Stimulated activated CD4-positive, alpha-beta T cell treated with anti-CD3 and anti-CD28 coated beads, Interleukin-1b, Interleukin-23, amount 100 ng/mL, for 48 hours (primary cell): ENCODE measurements at regions not wholly inside any gene's neighbourhood (a gene's known extent, or its start where the extent isn't known, plus 50 kb on each side); places are given as distances from the start of the nearest gene placed in this dataset.
"Not testable (repeated sequence)": the region's sequence is repeated elsewhere in the genome, so short reads cannot be mapped to it uniquely, and the experiment has no call there.

Experiments
- DNase-seq: peaks from one replicate; pipeline ENCODE4 v3.0.0-alpha.2; 2020

GRCh38 chr13:58385336-58385735 lies 753.8 kb downstream of the PCDH17 start:
- DNase-seq, result not testable (repeated sequence)

- DNase-seq, result no peak
These were observed 766.2 kb downstream of the PCDH17 start for GRCh38 chr13:58397596-58398387.

- no peak for DNase-seq
These were observed 767.7 kb downstream of the PCDH17 start for GRCh38 chr13:58399263-58399662.

- no peak for DNase-seq
These were observed 775.0 kb downstream of the PCDH17 start for GRCh38 chr13:58406545-58406944.

GRCh38 chr13:58429917-58430316 lies 798.4 kb downstream of the PCDH17 start:
- no peak for DNase-seq

GRCh38 chr13:58434943-58435342 lies 803.4 kb downstream of the PCDH17 start:
- DNase-seq, result no peak

- DNase-seq, result no peak
These were observed 805.9 kb downstream of the PCDH17 start for GRCh38 chr13:58437427-58437826.

- DNase-seq, result no peak
These were observed 815.4 kb downstream of the PCDH17 start for GRCh38 chr13:58446979-58447378.

GRCh38 chr13:58452123-58452623 lies 820.6 kb downstream of the PCDH17 start:
- no peak for DNase-seq

GRCh38 chr13:58455094-58455493 lies 823.5 kb downstream of the PCDH17 start:
- DNase-seq, result no peak

- DNase-seq, result no peak
These were observed 829.7 kb downstream of the PCDH17 start for GRCh38 chr13:58461217-58461616.

GRCh38 chr13:58463841-58464240 lies 832.3 kb downstream of the PCDH17 start:
- no peak for DNase-seq

GRCh38 chr13:58467176-58467575 lies 835.6 kb downstream of the PCDH17 start:
- no peak for DNase-seq

- DNase-seq, result no peak
These were observed 840.9 kb downstream of the PCDH17 start for GRCh38 chr13:58472483-58472882.

GRCh38 chr13:58474581-58474980 lies 843.0 kb downstream of the PCDH17 start:
- DNase-seq, result no peak

GRCh38 chr13:58476206-58476918 lies 844.8 kb downstream of the PCDH17 start:
- DNase-seq, result no peak

GRCh38 chr13:58478858-58479257 lies 847.3 kb downstream of the PCDH17 start:
- no peak for DNase-seq

- DNase-seq, result no peak
These were observed 848.5 kb downstream of the PCDH17 start for GRCh38 chr13:58480061-58480460.

GRCh38 chr13:58488251-58488650 lies 856.7 kb downstream of the PCDH17 start:
- no peak for DNase-seq

- DNase-seq, result no peak
These were observed 864.1 kb downstream of the PCDH17 start for GRCh38 chr13:58495668-58496067.

GRCh38 chr13:58500938-58501337 lies 869.4 kb downstream of the PCDH17 start:
- DNase-seq, result no peak

GRCh38 chr13:58504202-58504700 lies 872.7 kb downstream of the PCDH17 start:
- not testable (repeated sequence) for DNase-seq

- DNase-seq, result not testable (repeated sequence)
These were observed 873.8 kb downstream of the PCDH17 start for GRCh38 chr13:58505262-58505920.
